ENCODE measurements at regions not wholly inside any gene's neighbourhood (a gene's known extent, or its start where the extent isn't known, plus 50 kb on each side); places are given as distances from the start of the nearest gene placed in this dataset.

GRCh38 chr4:91829531-91829930 is 474.2 kb upstream of the GRID2 start:
- TF ChIP-seq CTCF (IDR thresholded peaks at IDR 0.05) (no peak), POLR2A (IDR thresholded peaks at IDR 0.05) (no peak)

Data from heart left ventricle (tissue), 13 donors.